ENCODE measurements at regions not wholly inside any gene's neighbourhood (a gene's known extent, or its start where the extent isn't known, plus 50 kb on each side); places are given as distances from the start of the nearest gene placed in this dataset.

DNA sequence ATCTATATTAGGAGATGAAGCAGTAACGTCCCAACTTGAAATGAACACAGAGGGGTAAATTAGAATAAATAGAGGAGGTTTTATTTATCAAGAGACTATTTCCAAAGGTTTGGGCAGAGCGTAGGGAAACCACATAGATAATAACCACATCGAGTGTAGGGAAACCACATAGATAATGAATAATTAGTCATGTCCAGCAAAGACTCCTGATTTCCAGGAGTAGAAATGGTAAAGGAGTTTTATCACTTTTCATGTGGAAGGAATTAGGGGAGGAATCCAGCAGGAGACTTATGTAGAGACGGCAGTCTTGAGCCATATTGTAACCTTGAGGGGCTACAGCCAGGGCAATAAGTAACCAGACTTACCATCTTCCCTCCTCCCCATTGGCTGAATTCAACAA is 136.3 kb upstream of the CSNK1A1L start:
- TF ChIP-seq, protein P1, sequence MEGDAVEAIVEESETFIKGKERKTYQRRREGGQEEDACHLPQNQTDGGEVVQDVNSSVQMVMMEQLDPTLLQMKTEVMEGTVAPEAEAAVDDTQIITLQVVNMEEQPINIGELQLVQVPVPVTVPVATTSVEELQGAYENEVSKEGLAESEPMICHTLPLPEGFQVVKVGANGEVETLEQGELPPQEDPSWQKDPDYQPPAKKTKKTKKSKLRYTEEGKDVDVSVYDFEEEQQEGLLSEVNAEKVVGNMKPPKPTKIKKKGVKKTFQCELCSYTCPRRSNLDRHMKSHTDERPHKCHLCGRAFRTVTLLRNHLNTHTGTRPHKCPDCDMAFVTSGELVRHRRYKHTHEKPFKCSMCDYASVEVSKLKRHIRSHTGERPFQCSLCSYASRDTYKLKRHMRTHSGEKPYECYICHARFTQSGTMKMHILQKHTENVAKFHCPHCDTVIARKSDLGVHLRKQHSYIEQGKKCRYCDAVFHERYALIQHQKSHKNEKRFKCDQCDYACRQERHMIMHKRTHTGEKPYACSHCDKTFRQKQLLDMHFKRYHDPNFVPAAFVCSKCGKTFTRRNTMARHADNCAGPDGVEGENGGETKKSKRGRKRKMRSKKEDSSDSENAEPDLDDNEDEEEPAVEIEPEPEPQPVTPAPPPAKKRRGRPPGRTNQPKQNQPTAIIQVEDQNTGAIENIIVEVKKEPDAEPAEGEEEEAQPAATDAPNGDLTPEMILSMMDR (conservative IDR thresholded peaks at IDR 0.05; ENCODE audit: low read depth, low read length), result no peak
- TF ChIP-seq EZH2 (IDR thresholded peaks at IDR 0.05; ENCODE audit: low read length, unreplicated experiment), result no peak
